Stimulated activated CD8-positive, alpha-beta memory T cell treated with anti-CD3 and anti-CD28 coated beads, Interleukin-15, amount 100 ng/mL, for 48 hours (primary cell): ENCODE measurements at regions not wholly inside any gene's neighbourhood (a gene's known extent, or its start where the extent isn't known, plus 50 kb on each side); places are given as distances from the start of the nearest gene placed in this dataset.
"Not testable (repeated sequence)": the region's sequence is repeated elsewhere in the genome, so short reads cannot be mapped to it uniquely, and the experiment has no call there.

Source experiments
- DNase-seq, 2 donors: peaks; one replicate each; pipeline ENCODE4 v3.0.0-alpha.2; 2020; ENCODE audit warnings: low read depth in 2 of 2

DNA sequence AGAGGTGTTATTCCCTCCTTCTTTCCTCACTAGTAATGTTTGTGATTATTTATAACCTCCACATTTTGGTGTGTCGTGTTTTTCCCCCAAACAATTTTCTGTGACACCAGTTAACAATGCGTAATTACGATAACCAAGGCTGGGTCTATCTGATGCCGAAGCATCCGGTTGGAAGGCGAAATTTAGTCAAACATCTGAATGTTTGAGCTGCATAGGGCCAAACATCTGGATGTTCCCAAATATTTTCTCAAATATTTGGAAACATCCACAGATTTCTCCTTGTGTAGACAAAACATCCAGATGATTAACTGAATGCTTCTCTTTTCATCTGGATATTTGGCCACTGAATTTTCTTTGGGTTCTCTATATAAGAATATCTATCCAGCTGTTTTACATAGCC is 371.7 kb downstream of the NFIB start:
- DNase-seq = no peak

GRCh38 chr9:13941714-13942113 is 372.2 kb downstream of the NFIB start:
- DNase-seq = no peak

DNA sequence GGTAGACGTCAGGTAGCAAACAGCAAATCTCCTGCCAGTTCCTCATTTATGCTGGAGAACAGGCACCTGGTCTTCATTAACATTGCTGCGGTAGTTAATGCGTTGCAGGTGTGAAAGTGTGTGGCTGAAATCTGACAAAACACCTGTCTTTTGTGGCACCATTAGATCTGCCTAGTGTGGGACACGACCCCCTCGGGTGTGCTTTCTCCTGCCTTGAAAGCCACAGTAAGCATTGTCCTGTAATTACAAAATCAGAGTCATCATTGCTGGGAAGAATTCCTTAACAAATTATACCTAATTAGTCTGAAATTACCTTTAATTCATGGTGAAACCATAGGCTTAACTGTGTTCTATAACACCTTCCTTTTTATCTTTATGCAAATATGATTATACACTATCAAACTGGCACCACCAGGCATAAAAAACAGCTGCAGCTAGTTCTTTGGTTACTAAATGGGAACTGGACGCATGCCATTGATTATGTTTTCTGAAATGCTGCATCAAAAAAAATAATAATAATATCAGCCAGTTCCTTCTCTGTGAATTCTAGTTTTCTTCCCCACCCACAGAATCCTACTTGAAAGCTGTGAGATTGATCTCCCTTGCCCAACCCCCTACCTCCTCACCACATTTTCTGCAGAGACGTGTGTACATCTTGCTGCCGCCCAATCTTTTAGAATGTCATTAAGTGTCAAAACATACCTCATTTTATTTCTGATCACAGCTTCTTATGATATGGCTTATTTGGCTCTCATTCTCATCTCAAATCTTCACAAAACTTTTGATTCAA is 374.0 kb downstream of the NFIB start:
- no peak for DNase-seq

DNA sequence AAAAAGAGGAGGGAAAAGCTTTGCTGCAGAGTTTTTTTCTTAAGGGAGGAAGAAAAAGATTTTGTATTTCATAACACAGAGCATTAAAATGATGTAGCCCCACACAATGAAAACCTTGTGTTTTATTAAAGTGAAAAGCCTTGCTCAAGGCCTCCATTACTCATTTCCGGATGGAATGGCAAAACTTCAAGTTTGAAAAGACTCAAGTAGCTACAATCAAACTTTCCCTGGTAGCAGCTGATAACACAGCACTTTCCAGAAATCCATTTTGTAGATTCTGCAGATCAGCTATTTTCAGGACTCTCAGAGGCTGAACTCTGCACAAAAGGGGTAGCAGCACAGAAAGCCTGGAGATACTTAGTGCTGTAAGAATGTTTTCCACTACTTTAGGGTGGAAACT is 374.8 kb downstream of the NFIB start:
- DNase-seq = no peak

DNA sequence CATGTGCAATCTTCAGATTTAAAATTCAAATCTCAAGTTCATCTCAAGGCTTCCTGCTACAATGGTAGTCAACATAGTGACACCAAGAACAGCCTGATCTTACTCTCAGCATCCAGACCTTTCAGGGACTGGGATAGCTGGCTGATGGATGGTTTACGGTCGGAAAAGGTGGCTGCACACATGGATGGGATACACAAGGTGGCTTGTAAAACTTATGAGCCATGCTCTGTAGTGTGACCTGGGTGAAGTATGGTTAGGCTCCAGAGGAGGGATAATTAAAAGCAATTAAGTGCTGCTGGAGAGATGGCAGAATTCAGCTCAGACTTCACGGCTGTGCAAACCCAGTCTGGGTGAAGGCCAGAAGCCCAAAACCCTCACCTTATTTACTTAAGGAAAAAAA is 379.5 kb downstream of the NFIB start:
- no peak for DNase-seq

DNA sequence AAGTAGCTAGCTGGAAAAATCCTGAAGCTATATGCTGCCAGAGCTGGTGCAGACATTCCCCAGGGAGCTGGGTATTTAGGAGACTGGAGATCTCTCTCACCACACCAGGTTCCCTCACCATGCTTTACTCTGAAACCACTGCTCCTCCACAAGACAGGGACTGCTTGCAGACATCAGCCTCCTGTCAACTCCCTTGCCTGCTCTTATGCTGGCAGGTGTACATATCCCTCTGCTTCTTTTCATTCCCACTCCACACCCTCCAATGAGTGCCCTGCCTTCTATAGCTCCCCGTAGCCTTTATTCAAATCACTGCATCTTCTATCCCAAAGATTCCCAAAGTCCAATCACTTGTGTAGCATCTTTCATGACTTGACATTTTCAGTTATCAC is 380.7 kb downstream of the NFIB start:
- DNase-seq = no peak

- no peak for DNase-seq
Observed at GRCh38 chr9:13932528-13933267, 381.2 kb downstream of the NFIB start.

GRCh38 chr9:13929013-13929412 is 384.9 kb downstream of the NFIB start:
- DNase-seq = no peak

- DNase-seq = no peak
Observed at GRCh38 chr9:13923381-13923780, 390.6 kb downstream of the NFIB start.

- no peak for DNase-seq
Observed at GRCh38 chr9:13920557-13920956, 393.4 kb downstream of the NFIB start.

- no peak for DNase-seq
Observed at GRCh38 chr9:13919401-13919800, 394.5 kb downstream of the NFIB start.

DNA sequence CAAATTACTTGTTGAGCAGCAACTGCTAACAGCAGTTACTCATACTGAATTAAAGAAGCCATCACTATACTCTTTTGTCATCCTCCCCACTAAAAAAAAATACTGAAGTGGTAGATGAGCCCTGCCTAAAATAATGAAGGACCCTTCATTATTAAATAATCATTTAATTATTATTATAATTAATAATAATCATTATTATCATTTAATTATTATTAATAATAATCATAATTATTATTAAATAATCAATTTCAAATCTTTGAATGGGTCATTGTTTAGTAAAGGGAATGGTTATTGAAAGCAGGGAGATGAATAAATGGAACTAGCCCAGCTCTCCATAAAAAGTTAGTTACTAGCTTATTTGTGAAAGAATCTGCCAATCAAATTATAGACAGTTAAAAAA is 396.4 kb downstream of the NFIB start:
- no peak for DNase-seq

- DNase-seq = no peak
Observed at GRCh38 chr9:13915591-13916301, 398.2 kb downstream of the NFIB start.

- DNase-seq = no peak
Observed at GRCh38 chr9:13915131-13915530, 398.8 kb downstream of the NFIB start.

DNA sequence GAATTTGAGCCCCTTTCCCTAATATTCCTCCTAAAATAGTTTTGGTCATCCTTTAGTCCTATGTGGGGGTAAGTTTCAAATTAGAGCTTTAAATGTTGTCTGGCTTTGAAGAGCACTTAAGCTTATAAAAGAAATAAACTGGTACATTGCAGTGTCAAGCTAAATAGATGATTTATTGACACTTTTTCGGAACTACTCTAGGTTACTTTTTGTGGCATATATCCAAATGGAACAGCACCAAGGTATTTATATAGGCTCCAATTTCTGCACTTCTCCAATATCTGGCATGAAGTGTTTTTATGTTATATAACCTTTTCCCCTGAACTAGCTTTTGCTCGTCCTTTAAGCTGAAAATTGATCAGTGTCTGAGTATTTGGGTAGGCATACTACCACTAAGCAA is 402.5 kb downstream of the NFIB start:
- DNase-seq = no peak

DNA sequence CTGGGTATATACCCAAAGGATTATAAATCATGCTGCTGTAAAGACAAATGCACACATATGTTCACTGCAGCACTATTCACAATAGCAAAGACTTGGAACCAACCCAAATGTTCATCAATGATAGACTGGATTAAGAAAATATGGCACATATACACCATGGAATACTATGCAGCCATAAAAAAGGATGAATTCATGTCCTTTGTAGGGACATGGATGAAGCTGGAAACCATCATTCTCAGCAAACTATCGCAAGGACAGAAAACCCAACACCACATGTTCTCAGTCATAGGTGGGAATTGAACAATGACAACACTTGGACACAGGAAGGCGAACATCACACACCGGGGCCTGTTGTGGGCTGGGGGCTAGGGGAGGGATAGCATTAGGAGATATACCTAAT is 406.1 kb downstream of the NFIB start:
- not testable (repeated sequence) for DNase-seq

GRCh38 chr9:13904746-13905145 is 409.2 kb downstream of the NFIB start:
- DNase-seq = no peak

DNA sequence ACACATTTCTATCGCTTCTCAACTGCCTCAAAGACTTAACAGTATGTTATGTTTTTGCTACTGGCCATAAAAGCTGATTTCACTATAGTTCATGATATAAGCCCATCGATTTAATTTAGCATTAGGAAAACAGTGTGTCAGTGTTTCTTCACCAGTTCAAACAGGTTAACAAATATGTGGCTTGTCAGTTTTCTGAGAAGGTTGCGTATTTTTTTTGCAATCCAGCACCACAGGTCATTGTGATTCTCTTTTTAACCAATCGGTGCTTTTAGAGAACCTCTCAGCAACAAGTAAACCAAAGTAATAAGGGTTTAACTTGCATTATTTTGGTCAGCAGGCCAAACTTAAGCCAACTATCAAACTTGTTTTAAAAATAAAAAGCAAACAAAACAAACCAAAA is 409.6 kb downstream of the NFIB start:
- DNase-seq = no peak

DNA sequence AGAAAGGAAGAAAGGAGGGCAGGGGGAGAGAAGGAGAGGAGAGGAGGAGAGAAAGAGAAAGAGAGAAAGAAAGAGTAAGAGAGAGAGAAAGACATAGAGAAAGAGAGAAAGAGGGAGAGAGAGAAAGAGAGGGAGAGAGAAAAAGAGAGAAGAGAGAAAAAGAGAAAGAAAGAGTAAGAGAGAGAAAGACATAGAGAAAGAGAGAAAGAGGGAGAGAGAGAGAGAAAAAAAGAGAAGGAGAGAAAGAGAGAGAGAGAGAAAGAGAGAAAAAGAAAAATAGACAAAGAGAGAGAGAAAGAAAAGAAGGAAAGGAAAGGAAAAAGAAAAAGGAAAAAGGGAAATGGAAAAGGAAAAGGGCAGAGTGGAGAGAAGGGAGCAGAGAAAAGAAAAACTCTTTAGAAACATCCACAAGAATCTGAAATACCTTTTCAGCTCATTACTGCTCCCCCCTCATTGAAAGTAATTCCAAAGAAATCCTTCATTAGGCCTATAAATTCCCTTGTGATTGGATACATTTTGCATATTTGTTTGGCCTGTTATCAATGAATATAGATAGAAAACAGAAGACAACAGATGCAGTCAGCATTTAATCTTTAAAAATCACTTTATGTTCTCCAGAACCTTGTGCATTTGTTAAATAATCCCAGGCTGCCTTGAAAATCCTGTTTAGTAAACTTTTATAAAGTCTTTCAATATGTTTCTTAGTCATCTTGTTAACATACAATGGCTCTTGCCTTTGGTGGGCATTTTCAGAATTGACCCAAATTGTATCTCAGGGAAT is 411.5 kb downstream of the NFIB start:
- DNase-seq = no peak

- no peak for DNase-seq
Observed at GRCh38 chr9:13901176-13901575, 412.8 kb downstream of the NFIB start.

GRCh38 chr9:13900449-13900848 is 413.5 kb downstream of the NFIB start:
- DNase-seq = no peak

- DNase-seq = no peak
Observed at GRCh38 chr9:13899924-13900323, 414.0 kb downstream of the NFIB start.
